Erythroblast (primary cell): ENCODE measurements at regions not wholly inside any gene's neighbourhood (a gene's known extent, or its start where the extent isn't known, plus 50 kb on each side); places are given as distances from the start of the nearest gene placed in this dataset.

Experiments
- GATA1 ChIP-seq: IDR thresholded peaks from 2 replicates; pipeline ENCODE4 v1.6.1; 2011; ENCODE audit warnings: low read depth, mild to moderate bottlenecking, control low read depth, low read length, moderate library complexity
- POLR2A ChIP-seq: IDR thresholded peaks from 2 replicates; pipeline ENCODE4 v1.6.1; 2011; ENCODE audit warnings: mild to moderate bottlenecking, low read length

DNA sequence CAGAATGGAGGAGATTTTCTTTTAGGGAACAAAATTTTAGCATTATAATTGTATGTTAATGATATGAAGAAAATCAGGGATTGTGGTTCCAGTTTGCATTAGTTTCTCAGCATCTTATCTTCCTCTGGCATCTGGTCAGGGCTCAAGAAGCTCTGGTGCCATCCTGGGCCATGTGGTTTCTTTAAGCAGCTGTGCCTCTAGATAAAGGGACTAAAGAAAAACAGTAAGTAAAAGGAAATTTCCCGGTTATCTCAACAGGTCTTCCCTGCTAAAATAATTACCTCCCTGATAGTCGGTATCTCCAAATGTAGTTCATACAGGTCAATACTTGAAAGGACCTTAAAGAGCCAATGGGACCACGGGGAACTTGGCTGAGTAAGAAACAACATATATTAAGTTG, 375.1 kb upstream of the RBMS3 start:
- TF ChIP-seq POLR2A: no peak
- no peak for TF ChIP-seq GATA1
